Pons (tissue), 1 donor: ENCODE measurements at regions not wholly inside any gene's neighbourhood (a gene's known extent, or its start where the extent isn't known, plus 50 kb on each side); places are given as distances from the start of the nearest gene placed in this dataset.
"Not testable (repeated sequence)": the region's sequence is repeated elsewhere in the genome, so short reads cannot be mapped to it uniquely, and the experiment has no call there.

ENCODE experiments used
- DNase-seq: peaks from one replicate; pipeline ENCODE4 v3.0.0-alpha.2; 2016; ENCODE audit warnings: low spot score

- no peak for DNase-seq
These were observed 345.1 kb upstream of the PRKCQ start for GRCh38 chr10:6925146-6925545.

DNA sequence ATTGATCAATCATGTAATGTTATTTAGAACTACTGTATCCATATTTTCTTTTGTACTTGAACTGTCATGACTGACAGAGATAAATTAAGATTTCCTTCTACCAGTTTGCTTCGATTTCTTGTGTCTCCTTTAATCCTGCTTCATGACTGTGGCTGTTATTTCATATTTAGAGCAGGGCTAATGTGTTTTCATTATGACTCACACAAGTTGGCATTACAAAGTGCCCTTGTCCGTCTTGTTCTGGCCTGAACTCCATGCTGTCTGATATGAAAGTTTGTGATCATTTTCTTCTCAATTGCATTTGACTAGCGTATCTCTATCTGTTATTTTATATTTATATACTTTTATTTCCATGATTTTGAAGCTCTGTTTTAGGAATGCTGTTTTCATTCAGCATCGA lies 344.1 kb upstream of the PRKCQ start:
- DNase-seq = peak; percentile 54

- DNase-seq = not testable (repeated sequence)
These were observed 340.9 kb upstream of the PRKCQ start for GRCh38 chr10:6921026-6921425.

GRCh38 chr10:6920072-6921019 lies 340.3 kb upstream of the PRKCQ start:
- DNase-seq = peak; percentile 94

DNA sequence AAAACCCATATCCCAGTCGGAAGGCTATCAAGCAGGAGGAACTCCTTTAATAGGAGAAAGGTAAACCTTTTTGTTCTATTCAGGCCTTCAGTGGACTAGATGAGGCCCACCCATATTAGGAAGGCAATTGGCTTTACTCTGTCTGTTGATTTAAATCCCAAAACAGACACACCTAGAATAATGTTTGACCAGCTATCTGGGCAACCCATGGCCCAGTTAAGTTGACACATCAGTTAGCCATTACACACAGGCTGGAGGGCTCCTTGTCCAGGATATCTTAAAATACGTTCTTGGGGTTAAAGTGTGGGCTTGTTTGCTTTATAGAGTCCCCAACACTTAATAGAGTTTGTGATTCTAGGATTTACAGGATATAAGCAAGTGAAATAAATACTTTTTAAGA lies 339.0 kb upstream of the PRKCQ start:
- DNase-seq = no peak

DNA sequence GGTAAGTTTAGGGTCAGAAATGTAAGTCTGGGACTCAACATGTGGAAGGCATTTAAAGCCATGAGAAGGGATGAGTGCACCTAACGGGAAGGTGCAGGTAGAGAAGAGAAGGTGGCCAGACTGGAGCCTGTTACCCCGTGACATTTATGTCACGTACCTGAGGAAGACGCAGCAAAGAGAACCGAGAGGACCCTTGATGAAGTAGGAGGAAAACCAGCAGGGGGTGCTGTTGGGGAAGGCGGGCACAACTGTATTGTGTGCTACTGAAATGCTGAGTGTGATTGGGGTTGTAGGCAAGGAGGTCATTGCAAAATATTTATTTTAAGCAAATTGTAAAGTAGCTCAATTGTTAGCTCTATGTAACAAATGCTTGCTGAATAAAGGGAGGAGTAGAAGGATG lies 338.2 kb upstream of the PRKCQ start:
- peak; percentile 55 for DNase-seq

DNA sequence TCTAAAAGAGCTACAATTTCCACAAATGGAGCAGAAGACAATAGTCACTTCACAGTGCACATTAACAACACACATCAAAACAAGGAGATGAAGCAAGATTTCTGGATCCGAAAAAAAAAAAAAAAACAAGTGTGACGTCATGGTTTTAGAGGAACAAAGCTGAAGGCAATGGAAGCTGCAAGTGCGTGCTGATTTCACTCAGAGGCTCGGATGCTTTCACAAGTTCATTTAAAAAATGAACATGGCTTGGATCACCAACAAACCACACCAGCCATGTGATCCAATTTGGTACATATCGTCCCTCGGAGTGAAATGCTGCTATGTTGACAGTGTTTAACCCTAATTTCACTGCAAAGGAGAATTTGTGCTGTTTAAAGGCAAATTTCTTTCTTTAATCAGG lies 337.0 kb upstream of the PRKCQ start:
- DNase-seq = peak; percentile 41

DNA sequence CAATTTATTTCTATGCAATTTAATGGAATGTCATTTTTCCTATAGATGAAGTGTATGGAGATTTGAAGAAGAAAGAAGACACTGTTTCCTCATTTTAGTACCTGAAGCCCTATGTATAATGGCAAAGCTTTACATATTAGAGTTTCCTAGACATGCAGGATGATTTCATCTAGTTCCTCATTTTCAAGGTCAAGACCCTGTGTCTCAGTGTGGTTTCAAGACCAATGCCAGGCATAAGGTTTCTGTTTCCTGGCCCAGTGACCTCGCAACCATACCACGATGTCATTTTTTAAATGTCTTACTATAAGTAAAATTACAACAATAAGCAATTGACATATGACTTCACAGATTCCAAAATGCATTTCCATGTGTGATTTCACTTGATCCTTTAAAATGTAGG lies 336.5 kb upstream of the PRKCQ start:
- DNase-seq = no peak

GRCh38 chr10:6915307-6915706 lies 335.2 kb upstream of the PRKCQ start:
- DNase-seq = no peak

DNA sequence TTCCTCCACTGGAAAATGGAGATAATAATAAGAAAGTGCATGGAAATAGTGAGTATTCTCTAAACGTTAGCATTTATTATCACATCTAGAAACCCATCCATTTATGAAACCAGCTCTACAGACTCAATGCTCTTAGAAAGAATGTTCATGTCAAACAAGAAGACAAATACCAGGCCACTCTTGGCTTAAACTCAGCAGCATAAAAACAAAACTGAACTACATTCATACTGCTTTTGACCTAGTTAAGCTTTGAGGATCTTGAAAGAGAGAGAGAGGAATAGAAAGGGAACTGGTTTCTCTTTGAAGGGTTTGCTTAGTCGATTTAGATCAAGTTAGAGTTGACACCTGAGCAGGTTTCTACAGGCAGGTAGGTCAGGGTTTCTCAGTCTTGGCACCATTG lies 332.9 kb upstream of the PRKCQ start:
- DNase-seq = no peak

DNA sequence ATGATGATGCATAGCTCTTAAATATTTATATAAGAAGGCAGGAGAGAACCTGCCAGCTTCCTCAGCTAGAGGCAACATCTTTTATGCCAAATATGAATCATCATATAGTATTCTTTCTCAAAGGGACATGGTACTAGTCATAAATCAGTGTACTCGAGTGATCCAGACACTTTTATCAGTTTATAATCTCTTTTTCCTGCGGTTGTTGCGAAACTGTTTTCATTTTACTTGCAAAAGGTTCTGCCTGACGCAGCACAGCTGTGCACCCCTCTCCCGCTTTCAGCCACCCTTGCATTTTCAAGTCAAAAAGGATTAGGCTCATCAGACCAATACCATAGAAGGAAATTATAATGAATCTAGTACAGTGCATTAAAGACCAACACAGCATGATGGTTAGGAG lies 332.3 kb upstream of the PRKCQ start:
- DNase-seq = no peak

- no peak for DNase-seq
These were observed 331.9 kb upstream of the PRKCQ start for GRCh38 chr10:6912021-6912420.

- DNase-seq = no peak
These were observed 330.0 kb upstream of the PRKCQ start for GRCh38 chr10:6909905-6910560.

- no peak for DNase-seq
These were observed 327.9 kb upstream of the PRKCQ start for GRCh38 chr10:6907877-6908530.

GRCh38 chr10:6894405-6894804 lies 314.3 kb upstream of the PRKCQ start:
- no peak for DNase-seq

- no peak for DNase-seq
These were observed 312.8 kb upstream of the PRKCQ start for GRCh38 chr10:6892864-6893263.

GRCh38 chr10:6891924-6892323 lies 311.8 kb upstream of the PRKCQ start:
- no peak for DNase-seq

DNA sequence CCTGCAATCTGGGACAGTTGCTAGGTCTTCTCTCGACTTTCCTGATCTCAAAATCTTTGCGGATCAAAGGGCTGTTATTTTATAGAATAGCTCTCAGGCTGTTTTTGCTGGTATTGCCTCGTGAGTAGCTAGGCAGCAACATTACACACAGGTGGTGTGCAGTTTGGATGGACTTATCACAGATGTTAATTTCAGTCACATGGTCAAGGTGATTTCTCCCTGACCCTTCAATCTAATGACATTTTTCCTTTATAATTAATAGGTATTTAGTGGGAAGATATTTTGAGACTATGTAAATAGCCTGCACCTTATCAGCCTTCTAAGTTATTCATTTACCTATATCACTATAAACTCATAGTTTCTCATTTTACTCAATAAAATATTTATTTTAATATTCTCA lies 309.6 kb upstream of the PRKCQ start:
- no peak for DNase-seq

DNA sequence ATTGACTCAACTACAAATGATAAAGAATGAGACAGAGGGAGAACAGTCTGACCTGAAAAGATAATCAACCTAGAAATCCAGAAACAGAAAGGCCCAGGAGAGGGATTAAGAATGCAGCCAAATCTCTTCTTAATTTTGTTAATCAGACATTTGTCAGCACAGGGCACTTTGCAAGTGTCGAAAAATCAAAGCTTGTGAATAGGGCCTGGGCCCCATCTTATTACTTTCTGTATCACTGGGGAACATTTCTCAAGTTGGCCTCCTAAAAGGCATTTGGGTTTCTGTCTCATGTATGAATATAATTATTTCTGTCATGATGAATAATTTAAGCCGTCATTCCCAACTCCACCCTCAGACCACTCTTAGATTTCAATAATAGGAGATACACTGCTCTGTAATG lies 308.4 kb upstream of the PRKCQ start:
- no peak for DNase-seq

GRCh38 chr10:6885284-6885683 lies 305.2 kb upstream of the PRKCQ start:
- no peak for DNase-seq

DNA sequence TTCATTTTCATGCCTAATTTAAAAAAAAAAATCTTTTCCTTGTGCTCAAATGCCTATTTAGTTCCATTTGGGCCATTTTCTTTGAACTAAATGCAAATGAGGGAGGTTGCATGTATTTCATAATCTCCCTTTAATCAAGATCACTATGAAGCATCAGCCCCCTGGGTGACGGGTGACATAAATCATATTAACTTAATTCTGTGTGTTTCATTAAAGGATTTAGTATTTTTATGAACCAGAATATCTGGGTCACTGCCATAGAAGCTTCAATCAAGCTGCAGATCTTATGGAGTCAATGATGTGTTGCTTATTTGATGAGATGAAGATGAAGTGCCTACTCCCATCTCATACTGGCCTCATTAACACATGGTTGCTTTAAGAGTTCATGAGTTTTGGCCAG lies 301.9 kb upstream of the PRKCQ start:
- DNase-seq = no peak

- peak; percentile 58 for DNase-seq
These were observed 297.8 kb upstream of the PRKCQ start for GRCh38 chr10:6877722-6878392.
